ENCODE measurements at regions not wholly inside any gene's neighbourhood (a gene's known extent, or its start where the extent isn't known, plus 50 kb on each side); places are given as distances from the start of the nearest gene placed in this dataset.

DNA sequence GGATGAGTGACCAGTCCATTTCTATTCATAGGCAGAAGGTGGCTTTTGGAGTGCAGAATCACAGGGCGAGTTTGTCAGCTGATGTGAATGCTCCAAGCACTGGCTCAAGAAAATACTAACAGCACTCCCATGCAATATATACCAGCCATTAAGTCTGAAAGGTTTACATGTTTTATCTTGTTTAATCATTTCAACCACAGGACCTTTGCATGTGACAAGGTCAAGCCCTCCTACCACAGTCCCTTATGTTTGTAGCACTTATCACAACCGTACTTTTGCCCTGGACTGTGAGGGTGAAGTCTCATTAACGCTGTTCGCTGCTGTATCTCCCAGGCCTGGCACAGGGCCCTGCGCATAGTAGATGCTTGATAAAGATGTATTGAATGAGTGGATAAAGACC, 99.3 kb upstream of the PMEPA1 start:
- Histone ChIP-seq H3K9me3 (ENCODE audit: control insufficient read depth, low read depth, low read length) (no peaks in the 10 kb centered on the region), H3K56ac (ENCODE audit: insufficient read length, low read depth, low read length) (no peak overlapping the region), H4K20me1 (ENCODE audit: control insufficient read depth, insufficient read depth, insufficient read length) (no peaks in the 10 kb centered on the region), H2AFZ (ENCODE audit: low read length) (no peak overlapping the region), H3K14ac (ENCODE audit: insufficient read depth, low read length) (no peak overlapping the region), H3K79me2 (ENCODE audit: insufficient read depth, low read length) (no peaks in the 10 kb centered on the region), H3K4ac (ENCODE audit: low read depth, low read length) (no peak overlapping the region), H4K8ac (replicated peaks; ENCODE audit: insufficient read length, low read depth, low read length) (no peak overlapping the region), H4K91ac (ENCODE audit: insufficient read length, low read depth, low read length) (no peak overlapping the region), H3K4me1 (ENCODE audit: insufficient read depth, low read length) (no peaks in the 10 kb centered on the region), H3K18ac (ENCODE audit: insufficient read length, low read depth, low read length) (no peak overlapping the region), H2BK20ac (ENCODE audit: low read depth, low read length, poor library complexity, severe bottlenecking) (no peak overlapping the region), H3K9ac (ENCODE audit: extremely low read depth, insufficient read length, low read length) (no peak overlapping the region), H3K23ac (ENCODE audit: insufficient read length, low read depth, low read length) (no peak overlapping the region), H2AK5ac (ENCODE audit: insufficient read length, low read length) (no peak overlapping the region), H4K5ac (ENCODE audit: insufficient read length, low read depth, low read length) (no peak overlapping the region), H2BK120ac (ENCODE audit: low read depth, low read length, poor library complexity, severe bottlenecking) (no peak overlapping the region), H3K4me2 (ENCODE audit: insufficient read depth, insufficient read length, low read length) (no peak overlapping the region), H3T11ph (ENCODE audit: low read length) (no peak overlapping the region), H3K23me2 (ENCODE audit: insufficient read length, low read depth, low read length, poor library complexity, severe bottlenecking) (no peaks in the 10 kb centered on the region), H3K27me3 (ENCODE audit: insufficient read depth, low read length) (no peaks in the 10 kb centered on the region), H2BK5ac (ENCODE audit: insufficient read length, low read length) (no peak overlapping the region), H2BK15ac (ENCODE audit: low read depth, low read length) (no peak overlapping the region), H2BK12ac (ENCODE audit: insufficient read length, low read depth, low read length) (no peak overlapping the region), H3K79me1 (ENCODE audit: insufficient read depth, low read depth, low read length, poor library complexity, severe bottlenecking) (no peaks in the 10 kb centered on the region), H3K27ac (ENCODE audit: insufficient read length, low read depth, low read length) (no peak overlapping the region)
- Mint-ChIP-seq H3K4me3 (no peak overlapping the region), H3K36me3 (ENCODE audit: insufficient read depth in 1 of 3, low read depth in 3 of 3) (no peaks in the 10 kb centered on the region), H3K9me3 (no peaks in the 10 kb centered on the region; a peak in 2 of 5 replicates), H3K4me1 (peaks cover 19 to 25% of the 10 kb centered on the region in 2 experiments), H3K27ac (no peak overlapping the region), H3K27me3 (ENCODE audit: low read depth) (peaks cover 4% of the 10 kb centered on the region)
- no CpG with 5 or more reads among the region's 5 CpGs for WGBS (ENCODE audit: extremely low coverage, insufficient read length, low lambda C conversion rate)
- DNase-seq: no peak
- TF ChIP-seq, protein P1, sequence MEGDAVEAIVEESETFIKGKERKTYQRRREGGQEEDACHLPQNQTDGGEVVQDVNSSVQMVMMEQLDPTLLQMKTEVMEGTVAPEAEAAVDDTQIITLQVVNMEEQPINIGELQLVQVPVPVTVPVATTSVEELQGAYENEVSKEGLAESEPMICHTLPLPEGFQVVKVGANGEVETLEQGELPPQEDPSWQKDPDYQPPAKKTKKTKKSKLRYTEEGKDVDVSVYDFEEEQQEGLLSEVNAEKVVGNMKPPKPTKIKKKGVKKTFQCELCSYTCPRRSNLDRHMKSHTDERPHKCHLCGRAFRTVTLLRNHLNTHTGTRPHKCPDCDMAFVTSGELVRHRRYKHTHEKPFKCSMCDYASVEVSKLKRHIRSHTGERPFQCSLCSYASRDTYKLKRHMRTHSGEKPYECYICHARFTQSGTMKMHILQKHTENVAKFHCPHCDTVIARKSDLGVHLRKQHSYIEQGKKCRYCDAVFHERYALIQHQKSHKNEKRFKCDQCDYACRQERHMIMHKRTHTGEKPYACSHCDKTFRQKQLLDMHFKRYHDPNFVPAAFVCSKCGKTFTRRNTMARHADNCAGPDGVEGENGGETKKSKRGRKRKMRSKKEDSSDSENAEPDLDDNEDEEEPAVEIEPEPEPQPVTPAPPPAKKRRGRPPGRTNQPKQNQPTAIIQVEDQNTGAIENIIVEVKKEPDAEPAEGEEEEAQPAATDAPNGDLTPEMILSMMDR (conservative IDR thresholded peaks at IDR 0.05): no peak
